ENCODE measurements at regions not wholly inside any gene's neighbourhood (a gene's known extent, or its start where the extent isn't known, plus 50 kb on each side); places are given as distances from the start of the nearest gene placed in this dataset.

DNA sequence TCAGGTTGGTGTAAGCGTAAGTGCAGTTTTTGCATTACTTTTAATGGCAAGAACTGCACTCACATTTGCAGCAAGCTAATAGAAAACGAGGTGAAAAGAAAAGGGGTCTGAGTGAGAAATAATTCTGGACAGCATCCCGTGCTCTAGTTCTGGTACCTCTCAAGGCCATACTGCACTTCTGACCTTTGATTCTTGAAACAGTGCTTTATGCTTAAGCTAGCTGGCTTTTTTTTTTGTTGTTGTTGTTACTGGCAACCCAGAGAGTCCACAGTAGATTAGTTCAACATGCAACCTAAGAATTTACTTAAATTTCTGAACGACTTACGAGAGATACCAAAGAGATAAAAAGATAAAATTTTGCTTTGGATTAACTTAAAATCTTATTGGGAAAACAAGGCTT lies 75.2 kb upstream of the PRKD1 start:
- H3K4me1 Mint-ChIP-seq (ENCODE audit: low read depth) = no peaks in the 10 kb centered on the region
- intact Hi-C loops (cut with micrococcal nuclease) = no loop called here
- no peak for ATAC-seq

DNA sequence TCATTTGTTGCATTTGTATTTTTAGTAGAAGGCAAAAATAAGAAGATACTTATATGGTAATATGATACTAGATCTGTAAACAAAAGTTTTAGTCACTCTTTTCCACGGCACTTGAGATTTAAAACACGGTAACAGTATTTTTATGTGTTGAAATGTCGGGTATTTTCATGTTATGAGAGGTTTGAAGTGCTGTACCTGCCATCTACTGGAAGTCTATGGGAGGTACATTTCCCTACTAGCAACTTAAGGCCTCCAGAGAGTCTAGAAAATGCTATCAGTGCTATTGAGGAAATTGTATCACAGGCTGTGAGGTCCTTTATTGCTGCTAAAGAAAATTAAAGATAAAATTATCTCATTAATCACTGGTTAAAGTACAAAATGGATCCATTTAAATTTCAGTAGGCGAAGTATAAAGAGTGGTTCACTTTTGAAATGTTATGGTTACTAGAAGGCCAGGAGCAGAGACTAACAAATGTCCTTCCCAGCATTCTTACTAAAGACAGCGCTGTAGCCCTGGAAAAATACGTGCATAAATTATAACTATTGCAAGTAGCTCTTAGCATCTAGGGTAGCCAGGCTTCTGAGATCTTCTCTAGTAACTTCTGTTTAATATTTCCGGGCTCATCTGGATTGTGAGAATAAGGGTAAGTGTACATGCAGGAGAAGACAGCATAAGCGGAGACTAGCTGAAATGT lies 77.6 kb upstream of the PRKD1 start:
- intact Hi-C loops (cut with micrococcal nuclease) = no loop called here
- no peaks in the 10 kb centered on the region for H3K36me3 Mint-ChIP-seq (ENCODE audit: low read depth)

More for the DNA sequence above, 75.2 kb upstream of the PRKD1 start:
- H3K27ac Mint-ChIP-seq = no peak overlapping the region
- H3K27me3 Mint-ChIP-seq = no peaks in the 10 kb centered on the region
- H3K4me3 Mint-ChIP-seq = no peak overlapping the region
- ChIA-PET CTCF (no interaction called here), POLR2A (no interaction called here)
- H3K36me3 Mint-ChIP-seq (ENCODE audit: low read depth) = no peaks in the 10 kb centered on the region
- H3K9me3 Mint-ChIP-seq = peaks cover 3% of the 10 kb centered on the region
- TF ChIP-seq, protein P1, sequence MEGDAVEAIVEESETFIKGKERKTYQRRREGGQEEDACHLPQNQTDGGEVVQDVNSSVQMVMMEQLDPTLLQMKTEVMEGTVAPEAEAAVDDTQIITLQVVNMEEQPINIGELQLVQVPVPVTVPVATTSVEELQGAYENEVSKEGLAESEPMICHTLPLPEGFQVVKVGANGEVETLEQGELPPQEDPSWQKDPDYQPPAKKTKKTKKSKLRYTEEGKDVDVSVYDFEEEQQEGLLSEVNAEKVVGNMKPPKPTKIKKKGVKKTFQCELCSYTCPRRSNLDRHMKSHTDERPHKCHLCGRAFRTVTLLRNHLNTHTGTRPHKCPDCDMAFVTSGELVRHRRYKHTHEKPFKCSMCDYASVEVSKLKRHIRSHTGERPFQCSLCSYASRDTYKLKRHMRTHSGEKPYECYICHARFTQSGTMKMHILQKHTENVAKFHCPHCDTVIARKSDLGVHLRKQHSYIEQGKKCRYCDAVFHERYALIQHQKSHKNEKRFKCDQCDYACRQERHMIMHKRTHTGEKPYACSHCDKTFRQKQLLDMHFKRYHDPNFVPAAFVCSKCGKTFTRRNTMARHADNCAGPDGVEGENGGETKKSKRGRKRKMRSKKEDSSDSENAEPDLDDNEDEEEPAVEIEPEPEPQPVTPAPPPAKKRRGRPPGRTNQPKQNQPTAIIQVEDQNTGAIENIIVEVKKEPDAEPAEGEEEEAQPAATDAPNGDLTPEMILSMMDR (IDR thresholded peaks at IDR 0.05) = no peak
- DNase-seq = no peak

DNA sequence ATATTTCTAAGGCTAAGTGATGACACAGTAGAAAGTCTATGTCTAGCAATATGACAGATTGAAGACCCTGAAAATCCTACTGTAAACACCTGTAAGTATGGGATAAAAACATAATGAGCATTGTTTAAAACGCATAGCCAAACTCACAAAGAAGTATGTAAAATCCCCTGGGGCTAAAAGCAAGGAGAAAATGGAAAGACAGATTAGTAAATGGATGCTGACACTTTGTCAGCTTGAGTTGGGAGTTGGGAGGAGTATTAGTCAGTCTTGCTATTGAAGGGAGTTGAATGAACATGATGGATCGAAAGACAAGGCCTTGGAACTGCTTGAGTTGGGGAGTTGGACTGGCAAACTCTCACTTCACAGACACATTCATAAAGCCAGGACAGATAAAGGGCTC lies 79.0 kb upstream of the PRKD1 start:
- ChIA-PET POLR2A (no interaction called here), CTCF (no interaction called here)
- Mint-ChIP-seq H3K9me3 (peaks cover 3% of the 10 kb centered on the region), H3K27ac (no peak overlapping the region), H3K36me3 (ENCODE audit: low read depth) (no peaks in the 10 kb centered on the region), H3K27me3 (no peaks in the 10 kb centered on the region), H3K4me1 (ENCODE audit: low read depth) (no peaks in the 10 kb centered on the region), H3K4me3 (no peak overlapping the region)
- TF ChIP-seq, protein P1 (IDR thresholded peaks at IDR 0.05) = no peak
- no peak for DNase-seq
- intact Hi-C loops (cut with micrococcal nuclease) = no loop called here
- no peak for ATAC-seq

More for the DNA sequence above, 77.6 kb upstream of the PRKD1 start:
- ATAC-seq (no peak), DNase-seq (no peak)
- H3K4me1 Mint-ChIP-seq (ENCODE audit: low read depth) = no peaks in the 10 kb centered on the region
- no peak overlapping the region for H3K27ac Mint-ChIP-seq
- no peak overlapping the region for H3K4me3 Mint-ChIP-seq
- H3K27me3 Mint-ChIP-seq = no peaks in the 10 kb centered on the region
- POLR2A ChIA-PET = no interaction called here
- H3K9me3 Mint-ChIP-seq = peaks cover 3% of the 10 kb centered on the region
- CTCF ChIA-PET = no interaction called here
- TF ChIP-seq, protein P1 (IDR thresholded peaks at IDR 0.05) = peak; percentile 10

DNA sequence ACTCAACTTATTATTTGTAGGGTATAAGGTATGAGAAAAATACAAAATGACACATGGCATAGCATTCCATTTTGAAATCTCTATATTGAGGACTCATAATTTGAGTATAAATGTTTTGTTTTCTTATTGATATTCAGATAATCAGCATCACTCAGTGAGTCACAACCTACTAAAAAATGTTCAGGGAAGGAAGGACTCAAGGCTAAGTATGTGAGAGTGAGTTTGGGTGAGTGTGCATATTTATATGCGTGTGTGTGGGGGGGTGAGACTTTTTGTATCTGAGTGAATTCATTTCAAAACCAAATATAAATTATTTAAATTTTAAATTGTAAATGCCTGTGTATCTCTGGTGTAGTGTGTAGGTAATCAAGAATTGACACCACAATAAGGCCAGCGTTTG lies 87.8 kb upstream of the PRKD1 start:
- Mint-ChIP-seq H3K27me3 (no peaks in the 10 kb centered on the region), H3K4me1 (ENCODE audit: low read depth) (no peaks in the 10 kb centered on the region), H3K27ac (no peak overlapping the region), H3K4me3 (no peak overlapping the region), H3K36me3 (ENCODE audit: low read depth) (no peaks in the 10 kb centered on the region), H3K9me3 (peaks cover 4% of the 10 kb centered on the region)
- CTCF ChIA-PET = no interaction called here
- intact Hi-C loops (cut with micrococcal nuclease) = no loop called here
- POLR2A ChIA-PET = no interaction called here
- TF ChIP-seq, protein P1 (IDR thresholded peaks at IDR 0.05) = no peak
- DNase-seq (no peak), ATAC-seq (no peak)

DNA sequence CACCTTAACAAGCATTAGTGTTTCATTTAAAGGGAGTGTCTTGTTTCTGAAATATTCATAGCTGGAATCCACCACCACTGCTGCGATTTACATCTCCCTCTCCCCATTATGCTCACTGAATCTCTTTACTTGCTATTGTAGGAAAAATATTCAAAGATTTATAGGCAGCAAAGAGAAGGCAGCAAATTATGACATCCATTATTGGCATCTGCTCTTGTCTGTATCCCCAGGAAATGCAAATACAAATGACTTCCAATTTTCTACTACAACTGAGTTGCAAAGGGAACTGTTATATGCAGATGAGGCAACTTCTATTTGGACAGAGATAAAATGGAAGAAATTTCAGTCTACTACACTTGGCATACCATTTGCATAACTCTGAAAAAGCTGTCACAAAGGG lies 88.4 kb upstream of the PRKD1 start:
- ATAC-seq = no peak
- Mint-ChIP-seq H3K36me3 (ENCODE audit: low read depth) (no peaks in the 10 kb centered on the region), H3K27me3 (no peaks in the 10 kb centered on the region), H3K4me1 (ENCODE audit: low read depth) (no peaks in the 10 kb centered on the region), H3K9me3 (peaks cover 4% of the 10 kb centered on the region), H3K4me3 (no peak overlapping the region), H3K27ac (no peak overlapping the region)
- intact Hi-C loops (cut with micrococcal nuclease) = no loop called here
- ChIA-PET CTCF (no interaction called here), POLR2A (no interaction called here)
- TF ChIP-seq, protein P1 (IDR thresholded peaks at IDR 0.05) = no peak
- no peak for DNase-seq

Measured in activated CD8-positive, alpha-beta T cell treated with anti-CD3 and anti-CD28 coated beads for 36 hours (primary cell).